HEK293 (cell line): ENCODE measurements at regions not wholly inside any gene's neighbourhood (a gene's known extent, or its start where the extent isn't known, plus 50 kb on each side); places are given as distances from the start of the nearest gene placed in this dataset.

Experiments used
- CTCF ChIA-PET: fragments of 350-600 bp; formaldehyde crosslinking; extraction: SDS; loops from one replicate; lab custom pipeline; 2021; ENCODE audit warnings: antibody characterized with exemption; lab: Yijun Ruan, JAX
- POLR2A ChIA-PET: fragments of 300-600 bp; formaldehyde crosslinking; extraction: SDS; loops from one replicate; lab custom pipeline; 2020; ENCODE audit warnings: antibody characterized with exemption, inconsistent platforms; lab: Yijun Ruan, JAX
- H3K27ac ChIP-seq: fragments of 200-500 bp; sonication (Bioruptor generic); 2 replicates; pipeline ENCODE4 v1.5.1; 2014; ENCODE audit warnings: low read depth, low read length, control low read depth, inconsistent platforms; ENCODE audit errors: extremely low read depth
- H3K36me3 ChIP-seq, 2 experiments: fragments of 200-500 bp in 1 of 2; sonication (Bioruptor generic) in 1 of 2; 1 replicate in 1 of 2; 2 replicates in 1 of 2; pipeline ENCODE4 v1.5.1; 2014 to 2017; ENCODE audit warnings: inconsistent platforms in 2 of 2, low read length in 2 of 2; ENCODE audit not compliant: control insufficient read depth in 2 of 2, insufficient read depth in 1 of 2
- H3K4me1 ChIP-seq: fragments of 200-500 bp; sonication (Bioruptor generic); 2 replicates; pipeline ENCODE4 v1.5.1; 2014; ENCODE audit warnings: mild to moderate bottlenecking, low read length, inconsistent platforms; ENCODE audit not compliant: control insufficient read depth, insufficient read depth
- H3K4me3 ChIP-seq: 2 replicates; pipeline ENCODE4 v1.5.1; 2011; ENCODE audit warnings: low read depth, mild to moderate bottlenecking, control low read depth, low read length, moderate library complexity
- H3K9me3 ChIP-seq: fragments of 200-500 bp; sonication (Bioruptor generic); 2 replicates; pipeline ENCODE4 v1.5.1; 2014; ENCODE audit warnings: low read depth, low read length, inconsistent platforms; ENCODE audit not compliant: control insufficient read depth, insufficient read depth
- EGR2 ChIP-seq: fragments of 450-650 bp; formaldehyde crosslinking; IDR thresholded peaks from 2 replicates; pipeline ENCODE4 v1.5.1; 2016; ENCODE audit warnings: low read depth, missing biosample characterization, missing genetic modification characterization
- GFI1B ChIP-seq: fragments of 450-650 bp; formaldehyde crosslinking; IDR thresholded peaks from 2 replicates; pipeline ENCODE4 v1.5.1; 2016; ENCODE audit warnings: missing biosample characterization, missing genetic modification characterization
- REST ChIP-seq: fragments of 450-650 bp; formaldehyde crosslinking; IDR thresholded peaks from 2 replicates; pipeline ENCODE4 v1.5.1; 2016; ENCODE audit warnings: missing biosample characterization, missing genetic modification characterization
- TSHZ1 ChIP-seq: fragments of 450-650 bp; formaldehyde crosslinking; IDR thresholded peaks from 2 replicates; pipeline ENCODE4 v1.5.1; 2016; ENCODE audit warnings: missing biosample characterization, missing genetic modification characterization, borderline replicate concordance
- YY2 ChIP-seq: fragments of 450-650 bp; formaldehyde crosslinking; IDR thresholded peaks from 2 replicates; pipeline ENCODE4 v1.5.1; 2016; ENCODE audit warnings: missing biosample characterization, missing genetic modification characterization
- ZFHX2 ChIP-seq: fragments of 450-650 bp; formaldehyde crosslinking; conservative IDR thresholded peaks from 2 replicates; pipeline ENCODE4 v1.5.1; 2016; ENCODE audit warnings: missing biosample characterization, missing genetic modification characterization
- ZNF112 ChIP-seq: fragments of 450-650 bp; formaldehyde crosslinking; IDR thresholded peaks from 2 replicates; pipeline ENCODE4 v1.5.0; 2017; ENCODE audit warnings: missing biosample characterization, missing genetic modification characterization
- ZNF132 ChIP-seq: fragments of 450-650 bp; formaldehyde crosslinking; IDR thresholded peaks from 2 replicates; pipeline ENCODE4 v1.5.1; 2017; ENCODE audit warnings: missing biosample characterization, missing genetic modification characterization, borderline replicate concordance
- ZNF133 ChIP-seq: fragments of 450-650 bp; formaldehyde crosslinking; IDR thresholded peaks from 2 replicates; pipeline ENCODE4 v1.5.1; 2016; ENCODE audit warnings: missing biosample characterization, missing genetic modification characterization
- ZNF175 ChIP-seq: fragments of 450-650 bp; formaldehyde crosslinking; IDR thresholded peaks from 2 replicates; pipeline ENCODE4 v1.5.1; 2016; ENCODE audit warnings: missing biosample characterization, missing genetic modification characterization
- ZNF19 ChIP-seq: fragments of 450-650 bp; formaldehyde crosslinking; IDR thresholded peaks from 2 replicates; pipeline ENCODE4; 2016; ENCODE audit warnings: missing biosample characterization, missing genetic modification characterization, low read depth
- ZNF214 ChIP-seq: fragments of 450-650 bp; formaldehyde crosslinking; IDR thresholded peaks from 2 replicates; pipeline ENCODE4 v1.5.1; 2017; ENCODE audit warnings: missing biosample characterization, mild to moderate bottlenecking, missing genetic modification characterization, borderline replicate concordance
- ZNF239 ChIP-seq: fragments of 450-650 bp; formaldehyde crosslinking; IDR thresholded peaks from 2 replicates; pipeline ENCODE4 v1.5.1; 2016; ENCODE audit warnings: missing biosample characterization, missing genetic modification characterization
- ZNF266 ChIP-seq: fragments of 450-650 bp; formaldehyde crosslinking; IDR thresholded peaks from 2 replicates; pipeline ENCODE4 v1.5.1; 2016; ENCODE audit warnings: missing biosample characterization, missing genetic modification characterization, low read depth
- ZNF350 ChIP-seq: fragments of 450-650 bp; formaldehyde crosslinking; IDR thresholded peaks from 2 replicates; pipeline ENCODE4 v1.5.0; 2017; ENCODE audit warnings: missing biosample characterization, mild to moderate bottlenecking, missing genetic modification characterization
- ZNF391 ChIP-seq: fragments of 450-650 bp; formaldehyde crosslinking; IDR thresholded peaks from 2 replicates; pipeline ENCODE4 v1.5.1; 2016; ENCODE audit warnings: low read depth, missing biosample characterization, missing genetic modification characterization, borderline replicate concordance
- ZNF558 ChIP-seq: fragments of 450-650 bp; formaldehyde crosslinking; IDR thresholded peaks from 2 replicates; pipeline ENCODE4 v1.5.1; 2016; ENCODE audit warnings: missing biosample characterization, missing genetic modification characterization
- ZNF560 ChIP-seq: fragments of 450-650 bp; formaldehyde crosslinking; IDR thresholded peaks from 2 replicates; pipeline ENCODE4 v1.5.1; 2017; ENCODE audit warnings: missing biosample characterization, missing genetic modification characterization, borderline replicate concordance
- ZNF624 ChIP-seq: fragments of 450-650 bp; formaldehyde crosslinking; IDR thresholded peaks from 2 replicates; pipeline ENCODE4 v1.5.1; 2017; ENCODE audit warnings: missing biosample characterization, missing genetic modification characterization
- ZNF654 ChIP-seq: fragments of 450-650 bp; formaldehyde crosslinking; IDR thresholded peaks from 2 replicates; pipeline ENCODE4 v1.5.1; 2016; ENCODE audit warnings: low read depth, missing biosample characterization, missing genetic modification characterization
- ZNF830 ChIP-seq: fragments of 450-650 bp; IDR thresholded peaks from 2 replicates; pipeline ENCODE4 v1.5.0; 2018; ENCODE audit warnings: missing biosample characterization, missing genetic modification characterization, low read depth, mild to moderate bottlenecking, moderate library complexity

GRCh38 chr12:91846466-91847055 is 299.1 kb downstream of the BTG1 start (continued):
- TF ChIP-seq REST (tag by site-specific recombination) (no peak), ZNF391 (no peak), ZNF214 (tag by site-specific recombination) (no peak), ZNF558 (tag by site-specific recombination) (no peak)

GRCh38 chr12:91845365-91845764 is 300.3 kb downstream of the BTG1 start:
- no peaks in the 10 kb centered on the region for H3K36me3 ChIP-seq
- no peaks in the 10 kb centered on the region for H3K4me1 ChIP-seq
- H3K4me3 ChIP-seq = no peak overlapping the region
- CTCF ChIA-PET = no interaction called here
- no peak overlapping the region for H3K27ac ChIP-seq
- TF ChIP-seq EGR2 (tag by site-specific recombination) = no peak
- no peak for TF ChIP-seq ZNF133 (tag by site-specific recombination)
- no peak for TF ChIP-seq ZNF654 (tag by site-specific recombination)
- TF ChIP-seq ZNF266 (tag by site-specific recombination) = no peak
- TF ChIP-seq TSHZ1 (tag by site-specific recombination) = no peak
- no peak for TF ChIP-seq ZNF19 (tag by site-specific recombination)
- no peak for TF ChIP-seq ZNF560 (tag by site-specific recombination)
- TF ChIP-seq ZFHX2 (tag by site-specific recombination) = no peak
- TF ChIP-seq ZNF112 = no peak
- no peak for TF ChIP-seq ZNF624 (tag by site-specific recombination)
- POLR2A ChIA-PET = no interaction called here
- no peaks in the 10 kb centered on the region for H3K9me3 ChIP-seq

GRCh38 chr12:91841822-91842221 is 303.8 kb downstream of the BTG1 start:
- no peak overlapping the region for H3K4me3 ChIP-seq
- H3K9me3 ChIP-seq = no peaks in the 10 kb centered on the region
- no peaks in the 10 kb centered on the region for H3K36me3 ChIP-seq
- ChIA-PET CTCF (interaction anchor here (1.6 to 1.8 kb wide), 2 partner anchors 31 to 302 kb away, joined by 3 read pairs; no protein-coding TSS in a partner anchor), POLR2A (no interaction called here)
- H3K4me1 ChIP-seq = no peaks in the 10 kb centered on the region
- H3K27ac ChIP-seq = no peak overlapping the region
- TF ChIP-seq GFI1B (no peak), ZNF214 (tag by site-specific recombination) (no peak), ZNF560 (tag by site-specific recombination) (no peak), ZNF239 (tag by site-specific recombination) (no peak), YY2 (tag by site-specific recombination) (no peak), ZNF350 (tag by site-specific recombination) (no peak), TSHZ1 (tag by site-specific recombination) (no peak), ZNF175 (tag by site-specific recombination) (no peak), ZNF132 (no peak), ZNF830 (tag by site-specific recombination) (no peak)
